Fibroblast of mammary gland (primary cell): ENCODE measurements at regions not wholly inside any gene's neighbourhood (a gene's known extent, or its start where the extent isn't known, plus 50 kb on each side); places are given as distances from the start of the nearest gene placed in this dataset.

Source experiments
- DNase-seq: peaks from one replicate; pipeline ENCODE4 v3.0.0-alpha.2; 2010; ENCODE audit warnings: low read depth
- H3K4me3 ChIP-seq: 2 replicates; pipeline ENCODE4 v1.5.1; 2011; ENCODE audit warnings: low read depth, mild to moderate bottlenecking, low read length, moderate library complexity; ENCODE audit not compliant: control insufficient read depth
- CTCF ChIP-seq: conservative IDR thresholded peaks from 2 replicates; pipeline ENCODE4 v1.5.1; 2011; ENCODE audit warnings: low read depth, low read length, inconsistent platforms; ENCODE audit not compliant: control insufficient read depth, insufficient read depth

GRCh38 chr1:79785964-79786363, 779.4 kb upstream of the ADGRL4 start:
- no peak for TF ChIP-seq CTCF
- no peak overlapping the region for H3K4me3 ChIP-seq
- no peak for DNase-seq

GRCh38 chr1:79785561-79785960, 779.0 kb upstream of the ADGRL4 start:
- no peak for TF ChIP-seq CTCF
- H3K4me3 ChIP-seq, result no peak overlapping the region
- no peak for DNase-seq

- peak; percentile 49 for DNase-seq
- TF ChIP-seq CTCF, result no peak
These were observed 774.7 kb upstream of the ADGRL4 start for GRCh38 chr1:79781261-79781660.

GRCh38 chr1:79777481-79778219, 771.1 kb upstream of the ADGRL4 start:
- TF ChIP-seq CTCF, result no peak
- no peak for DNase-seq
- no peak overlapping the region for H3K4me3 ChIP-seq

More at GRCh38 chr1:79781261-79781660, 774.7 kb upstream of the ADGRL4 start:
- H3K4me3 ChIP-seq, result no peak overlapping the region

- no peak for TF ChIP-seq CTCF
- no peak overlapping the region for H3K4me3 ChIP-seq
- DNase-seq, result no peak
These were observed 768.9 kb upstream of the ADGRL4 start for GRCh38 chr1:79775402-79775801.

GRCh38 chr1:79773385-79773784, 766.9 kb upstream of the ADGRL4 start:
- no peak overlapping the region for H3K4me3 ChIP-seq
- DNase-seq, result no peak
- no peak for TF ChIP-seq CTCF

GRCh38 chr1:79762461-79762860, 755.9 kb upstream of the ADGRL4 start:
- no peak for DNase-seq
- TF ChIP-seq CTCF, result no peak
- no peak overlapping the region for H3K4me3 ChIP-seq
